ENCODE measurements at regions not wholly inside any gene's neighbourhood (a gene's known extent, or its start where the extent isn't known, plus 50 kb on each side); places are given as distances from the start of the nearest gene placed in this dataset.
A peak's percentile ranks its signal among the peaks of the same experiment; 100 is the strongest.
"Not testable (repeated sequence)": the region's sequence is repeated elsewhere in the genome, so short reads cannot be mapped to it uniquely, and the experiment has no call there.

GRCh38 chr13:87398047-87398446 lies 273.1 kb upstream of the SLITRK5 start:
- no peak for DNase-seq

DNA sequence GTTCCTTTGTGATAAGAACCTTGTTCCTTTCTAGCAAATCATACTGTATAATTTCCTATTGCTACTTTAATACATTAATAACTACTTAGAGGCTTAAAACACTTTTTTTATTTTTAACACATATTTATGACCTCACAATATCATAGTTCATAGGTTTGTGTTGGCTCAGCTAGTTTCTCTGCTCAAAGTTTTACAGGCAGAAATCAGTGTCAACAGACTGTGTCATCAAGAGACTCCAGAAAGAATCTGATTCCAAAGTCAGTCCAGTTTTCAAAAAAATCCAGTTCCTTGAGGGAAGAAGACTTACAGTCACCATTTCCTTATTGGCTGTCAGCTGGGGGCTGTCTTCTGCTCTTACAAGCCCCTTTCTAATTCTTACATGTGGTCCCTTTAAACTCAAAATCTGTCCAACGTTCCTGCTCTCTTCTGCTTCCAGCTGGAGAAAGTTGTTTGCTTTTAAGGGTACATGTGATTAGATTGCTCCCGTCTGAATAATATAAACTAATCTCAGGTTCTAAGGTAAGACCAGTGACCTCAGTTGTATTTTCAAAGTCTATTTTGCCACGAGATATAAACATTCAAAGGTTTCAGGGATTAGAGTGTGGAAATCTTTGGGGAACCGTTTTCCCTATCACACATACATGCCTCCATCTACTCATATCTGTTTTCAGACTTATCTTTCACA lies 267.3 kb upstream of the SLITRK5 start:
- no peak for DNase-seq

GRCh38 chr13:87426742-87427141 lies 244.4 kb upstream of the SLITRK5 start:
- no peak for DNase-seq

DNA sequence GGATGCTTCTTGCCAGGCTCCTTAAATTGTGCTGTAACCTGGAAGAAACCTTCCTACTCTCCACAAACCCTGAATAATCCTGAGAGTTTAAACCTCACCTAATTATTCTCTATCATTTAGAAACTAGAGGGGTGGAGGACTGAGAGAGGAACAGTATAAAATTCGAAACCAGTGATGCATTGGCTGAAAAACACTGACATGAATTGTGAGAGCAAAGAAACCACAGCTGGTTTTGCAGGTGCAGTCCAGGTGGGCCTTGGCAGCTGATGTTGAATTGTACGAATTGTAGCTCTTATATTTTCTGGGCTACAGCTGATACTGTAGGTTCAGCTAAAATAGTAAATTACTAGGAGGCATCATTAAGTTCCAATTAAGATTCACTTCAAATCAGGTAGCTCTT lies 227.0 kb upstream of the SLITRK5 start:
- DNase-seq, result peak; percentile 82

- no peak for DNase-seq
These were observed 218.9 kb upstream of the SLITRK5 start for GRCh38 chr13:87452281-87452680.

GRCh38 chr13:87453244-87453643 lies 217.9 kb upstream of the SLITRK5 start:
- DNase-seq, result no peak

GRCh38 chr13:87459419-87459818 lies 211.8 kb upstream of the SLITRK5 start:
- no peak for DNase-seq

DNA sequence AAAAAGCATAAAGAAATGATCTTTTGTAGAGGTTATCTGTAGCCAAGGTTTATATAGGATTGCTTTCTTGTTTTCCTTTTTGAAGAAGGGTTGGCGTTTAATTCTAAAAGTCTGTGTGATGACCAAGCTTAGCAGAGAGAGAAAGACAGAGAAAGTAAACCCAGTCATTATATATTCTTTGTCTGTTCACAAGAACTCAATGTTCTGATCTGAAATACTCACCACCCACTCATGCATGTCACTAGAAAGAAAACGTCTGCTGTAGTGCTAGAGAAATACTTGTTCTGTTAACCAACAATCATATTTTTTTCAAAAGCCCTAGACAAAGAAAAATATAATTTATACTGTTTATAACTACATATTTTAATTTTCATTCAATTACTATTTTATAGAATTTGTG lies 173.7 kb upstream of the SLITRK5 start:
- no peak for DNase-seq

GRCh38 chr13:87498681-87499080 lies 172.5 kb upstream of the SLITRK5 start:
- DNase-seq, result no peak

DNA sequence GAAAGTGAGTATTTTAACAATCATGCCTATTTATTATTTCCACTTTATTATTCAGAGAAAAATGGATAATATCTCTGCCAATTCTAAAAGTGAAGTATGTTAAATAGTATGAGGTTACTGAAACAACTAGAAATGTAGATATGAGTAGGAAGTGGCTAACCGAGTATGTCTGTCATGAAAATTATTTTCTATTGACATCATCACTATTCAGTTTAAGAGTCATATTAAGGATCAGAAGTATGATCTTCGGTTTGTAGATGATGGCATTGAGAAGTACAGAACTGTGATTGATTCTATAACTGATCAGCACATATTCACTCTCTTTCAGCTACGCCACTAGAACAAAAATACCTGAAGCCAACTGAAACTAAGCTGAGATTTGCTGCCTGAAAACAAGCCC lies 146.4 kb upstream of the SLITRK5 start:
- no peak for DNase-seq

- no peak for DNase-seq
These were observed 137.4 kb upstream of the SLITRK5 start for GRCh38 chr13:87533776-87534175.

- no peak for DNase-seq
These were observed 135.3 kb upstream of the SLITRK5 start for GRCh38 chr13:87535911-87536310.

GRCh38 chr13:87536499-87536898 lies 134.7 kb upstream of the SLITRK5 start:
- no peak for DNase-seq

GRCh38 chr13:87536899-87537298 lies 134.3 kb upstream of the SLITRK5 start:
- no peak for DNase-seq

DNA sequence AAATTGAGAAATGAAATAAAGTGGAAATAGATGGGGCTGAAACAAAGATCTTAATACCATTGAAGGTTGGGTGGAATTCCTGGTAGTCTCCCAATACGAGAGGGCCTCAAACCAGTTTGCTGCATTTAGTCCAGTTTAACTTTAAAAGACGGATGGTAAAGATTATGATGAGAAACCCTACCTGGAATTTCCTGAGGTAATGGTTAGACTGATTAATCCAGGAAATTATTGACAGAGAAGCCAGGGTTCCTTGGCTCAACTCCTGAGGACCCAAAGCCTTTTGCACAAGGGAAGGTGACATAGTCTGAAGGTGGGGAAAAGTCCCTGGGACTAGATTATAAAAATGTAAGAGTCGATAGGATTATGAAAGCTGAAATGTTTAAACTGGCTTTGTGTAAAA lies 133.2 kb upstream of the SLITRK5 start:
- DNase-seq, result no peak

GRCh38 chr13:87538366-87539052 lies 132.7 kb upstream of the SLITRK5 start:
- no peak for DNase-seq

DNA sequence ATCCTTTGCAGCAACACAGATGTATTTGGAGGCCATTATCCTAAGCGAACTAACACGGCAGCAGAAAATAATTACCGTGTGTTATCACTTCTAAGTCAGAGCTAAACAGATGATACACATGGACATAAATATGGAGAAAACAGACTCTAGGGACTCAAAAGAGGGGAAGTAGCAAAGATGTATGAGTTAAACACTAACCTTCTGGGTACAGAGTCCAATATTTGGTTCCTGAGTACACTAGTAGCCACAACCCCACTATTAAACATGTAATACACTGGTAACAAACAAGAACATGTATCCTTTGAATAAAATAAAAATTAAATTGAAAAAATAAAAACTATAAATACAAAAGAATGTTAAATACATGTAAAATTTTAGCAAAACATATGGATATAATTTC lies 118.0 kb upstream of the SLITRK5 start:
- no peak for DNase-seq

GRCh38 chr13:87554045-87554444 lies 117.1 kb upstream of the SLITRK5 start:
- DNase-seq, result no peak

DNA sequence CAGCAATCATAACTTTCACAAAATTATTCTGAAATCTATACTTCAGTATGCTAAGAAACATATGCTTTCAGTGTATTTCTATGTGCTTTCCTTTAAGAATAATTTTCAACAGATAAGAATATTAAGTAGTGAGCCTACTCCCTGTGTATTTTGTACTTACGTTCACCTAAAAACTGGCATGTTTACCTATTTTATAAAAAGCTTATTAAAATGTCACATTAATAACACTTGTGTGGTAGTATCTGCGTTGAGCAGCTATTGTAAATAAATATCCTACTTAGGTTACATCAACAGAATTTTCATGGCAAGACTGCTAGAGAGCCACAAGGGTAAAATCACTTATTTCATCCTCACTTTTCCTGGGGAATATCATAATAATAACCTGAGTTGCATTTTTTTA lies 113.4 kb upstream of the SLITRK5 start:
- no peak for DNase-seq

DNA sequence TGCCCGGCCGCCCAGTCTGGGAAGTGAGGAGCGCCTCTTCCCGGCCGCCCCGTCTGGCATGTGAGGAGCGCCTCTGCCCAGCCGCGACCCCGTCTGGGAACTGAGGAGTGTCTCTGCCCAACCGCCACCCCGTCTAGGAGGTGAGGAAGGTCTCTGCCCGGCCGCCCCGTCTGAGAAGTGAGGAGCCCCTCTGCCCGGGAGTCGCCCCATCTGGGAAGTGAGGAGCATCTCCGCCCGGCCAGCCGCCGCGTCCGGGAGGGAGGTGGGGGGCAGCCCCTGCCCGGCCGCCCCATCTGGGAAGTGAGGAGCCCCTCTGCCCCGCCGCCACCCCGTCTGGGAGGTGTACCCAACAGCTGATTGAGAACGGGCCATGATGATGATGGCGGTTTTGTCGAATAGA lies 109.6 kb upstream of the SLITRK5 start:
- DNase-seq, result not testable (repeated sequence)

DNA sequence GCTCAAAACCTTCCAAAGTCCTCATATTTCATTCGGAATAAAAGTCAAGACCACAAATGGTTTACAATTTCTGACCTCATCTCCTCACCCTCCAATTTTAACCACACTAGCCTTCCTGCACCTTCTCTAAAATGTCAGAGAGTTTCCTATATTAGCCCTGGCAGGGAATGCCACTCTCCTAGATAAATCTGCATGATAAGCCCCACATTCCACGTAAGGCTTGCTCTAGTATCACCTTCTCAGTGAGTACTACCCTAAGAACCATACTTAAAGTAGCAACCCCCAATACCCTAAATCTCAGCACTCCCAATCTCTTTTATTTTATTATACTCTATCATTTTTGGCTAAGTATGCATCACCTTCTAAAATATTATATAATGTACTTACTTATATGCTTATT lies 100.5 kb upstream of the SLITRK5 start:
- no peak for DNase-seq

DNA sequence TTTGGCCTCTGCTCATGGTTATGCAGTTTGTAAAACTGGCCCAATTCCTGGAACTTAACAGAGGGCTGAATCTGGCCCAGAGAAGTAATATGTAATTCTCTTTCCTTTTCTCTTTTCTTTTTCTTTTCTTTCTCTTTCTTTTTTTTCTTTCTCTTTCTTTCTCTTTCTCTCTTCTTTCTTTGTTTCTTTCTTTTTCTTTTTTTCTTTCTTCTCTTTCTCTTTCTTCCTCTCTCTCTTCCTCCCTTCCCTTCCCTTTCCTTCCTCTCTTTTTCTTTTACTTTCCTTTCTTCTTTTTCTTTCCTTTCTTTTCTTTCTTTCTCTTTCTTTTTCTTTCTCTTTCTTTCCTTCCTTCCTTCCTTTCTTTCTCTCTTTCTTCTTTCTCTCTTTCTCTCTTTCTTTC lies 88.8 kb upstream of the SLITRK5 start:
- DNase-seq, result no peak

DNA sequence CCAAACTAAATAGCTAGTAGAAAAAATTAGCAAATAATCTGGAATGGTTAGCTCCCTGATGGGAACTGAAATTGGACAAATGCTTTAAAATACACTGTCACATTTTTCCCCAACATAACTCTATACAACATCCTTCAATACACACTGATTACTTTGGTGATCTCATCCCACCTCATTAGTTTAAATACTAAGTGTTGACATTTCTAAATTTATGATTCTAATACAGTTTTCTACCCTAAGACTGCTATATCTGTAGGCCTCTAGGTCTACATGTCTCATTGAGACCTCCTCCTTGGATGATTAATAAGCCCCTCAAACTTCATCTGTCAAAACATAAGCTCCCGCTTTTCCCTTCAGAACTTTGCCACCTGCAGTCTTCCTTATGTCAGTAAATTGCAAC lies 80.7 kb upstream of the SLITRK5 start:
- DNase-seq, result no peak

- DNase-seq, result not testable (repeated sequence)
These were observed 66.7 kb upstream of the SLITRK5 start for GRCh38 chr13:87604437-87604836.

GRCh38 chr13:87607266-87607665 lies 63.9 kb upstream of the SLITRK5 start:
- no peak for DNase-seq

Data from NCI-H1105 treated with DMSO at 0.1 percent for 48 hours (cell line).